Posterior cingulate gyrus (tissue), 11 donors: ENCODE measurements at regions not wholly inside any gene's neighbourhood (a gene's known extent, or its start where the extent isn't known, plus 50 kb on each side); places are given as distances from the start of the nearest gene placed in this dataset.

Experiments
- DNase-seq, 10 donors: peaks; one replicate each; pipeline versions ENCODE4 v3.0.0 to v3.0.0-alpha.2; 2020 to 2021; ENCODE audit warnings: mixed read lengths in 3 of 10
- intact Hi-C: fragments of 100-400 bp; cut with DNase I; formaldehyde crosslinking; loops from one replicate; pipeline ENCODE4 v1.15.1; 2023

DNA sequence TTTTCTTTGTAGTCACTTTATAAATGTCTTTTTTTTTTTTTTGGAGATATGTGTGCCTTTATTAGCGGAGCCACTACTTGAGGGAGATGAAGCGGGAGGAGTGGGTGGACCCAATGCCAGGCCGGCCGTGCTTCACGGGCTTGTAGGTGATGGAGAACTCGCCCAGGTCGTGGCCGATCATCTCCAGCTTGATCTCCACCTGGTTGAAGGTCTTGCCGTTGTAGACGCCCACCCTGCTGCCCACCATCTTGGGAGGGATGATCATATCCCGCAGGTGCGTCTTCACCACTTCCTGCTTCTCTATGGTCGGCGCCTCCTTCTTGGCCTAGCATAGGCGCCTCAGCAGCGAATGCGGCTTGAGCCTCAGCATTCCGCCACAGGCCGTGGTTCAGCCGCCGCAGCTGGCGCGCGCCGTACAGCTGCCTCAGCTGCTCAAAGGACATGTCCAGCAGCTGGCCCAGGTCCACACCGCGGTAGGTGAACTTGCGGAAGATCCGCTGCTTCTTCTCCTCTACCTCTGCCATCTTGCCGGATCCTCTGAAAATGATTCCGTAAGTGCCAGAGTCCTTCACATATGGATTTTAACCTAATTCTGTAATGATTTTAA is 1095.6 kb downstream of the MAT2B start:
- DNase-seq, result peak in 2 of 10 donors; percentile 44 to 62
- intact Hi-C loops, result no loop called here

GRCh38 chr5:164608507-164608906 is 1103.1 kb downstream of the MAT2B start:
- no peak for DNase-seq
- intact Hi-C loops, result no loop called here

GRCh38 chr5:164610374-164610773 is 1105.0 kb downstream of the MAT2B start:
- intact Hi-C loops, result no loop called here
- DNase-seq, result no peak

- intact Hi-C loops, result no loop called here
- DNase-seq, result no peak
These were observed 1109.3 kb downstream of the MAT2B start for GRCh38 chr5:164614707-164615106.

GRCh38 chr5:164617290-164617689 is 1111.9 kb downstream of the MAT2B start:
- no peak for DNase-seq
- intact Hi-C loops, result no loop called here

DNA sequence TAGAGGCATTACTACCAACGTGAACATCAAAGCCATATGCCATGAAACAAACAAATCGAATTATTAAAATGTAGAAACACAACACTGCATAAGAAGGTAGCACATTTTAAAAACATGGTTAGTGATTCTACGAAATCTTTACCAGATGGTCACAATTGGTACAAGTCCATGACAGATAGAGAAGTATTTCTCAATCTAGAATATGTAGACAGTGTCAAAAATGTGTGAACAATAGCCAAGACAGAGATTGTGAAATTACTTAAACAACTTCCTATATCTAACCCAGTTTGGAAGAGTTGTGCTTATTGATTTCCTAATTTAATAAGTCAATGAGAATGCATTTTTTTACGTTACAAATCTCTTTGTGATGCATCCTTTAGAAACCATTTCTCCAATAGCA is 1121.6 kb downstream of the MAT2B start:
- intact Hi-C loops, result no loop called here

GRCh38 chr5:164636456-164636855 is 1131.0 kb downstream of the MAT2B start:
- intact Hi-C loops, result no loop called here
- DNase-seq, result no peak

More for the DNA sequence above, 1121.6 kb downstream of the MAT2B start:
- no peak for DNase-seq

- intact Hi-C loops, result no loop called here
- DNase-seq, result no peak
These were observed 1132.6 kb downstream of the MAT2B start for GRCh38 chr5:164637931-164638521.

DNA sequence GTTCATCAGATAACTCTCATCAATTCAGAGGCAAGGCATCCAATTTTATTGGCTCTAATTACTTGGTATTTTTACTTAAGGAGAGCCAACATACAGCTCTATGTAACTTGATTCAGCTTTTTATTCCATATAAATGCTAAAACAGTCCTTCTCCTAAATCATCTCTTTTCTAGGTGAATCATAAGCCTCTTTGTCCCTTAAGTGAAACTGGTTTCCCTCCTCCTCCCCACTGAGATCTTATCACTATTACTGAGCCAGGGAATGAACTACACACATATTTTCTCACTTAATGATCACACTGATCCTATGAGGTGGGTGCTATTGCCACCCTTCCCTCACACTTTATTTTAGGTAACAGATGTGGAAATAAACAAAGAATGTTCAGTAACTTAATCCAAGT is 1143.8 kb downstream of the MAT2B start:
- DNase-seq, result no peak

GRCh38 chr5:164650427-164650826 is 1145.0 kb downstream of the MAT2B start:
- DNase-seq, result no peak
- intact Hi-C loops, result no loop called here

More for the DNA sequence above, 1143.8 kb downstream of the MAT2B start:
- intact Hi-C loops, result no loop called here

DNA sequence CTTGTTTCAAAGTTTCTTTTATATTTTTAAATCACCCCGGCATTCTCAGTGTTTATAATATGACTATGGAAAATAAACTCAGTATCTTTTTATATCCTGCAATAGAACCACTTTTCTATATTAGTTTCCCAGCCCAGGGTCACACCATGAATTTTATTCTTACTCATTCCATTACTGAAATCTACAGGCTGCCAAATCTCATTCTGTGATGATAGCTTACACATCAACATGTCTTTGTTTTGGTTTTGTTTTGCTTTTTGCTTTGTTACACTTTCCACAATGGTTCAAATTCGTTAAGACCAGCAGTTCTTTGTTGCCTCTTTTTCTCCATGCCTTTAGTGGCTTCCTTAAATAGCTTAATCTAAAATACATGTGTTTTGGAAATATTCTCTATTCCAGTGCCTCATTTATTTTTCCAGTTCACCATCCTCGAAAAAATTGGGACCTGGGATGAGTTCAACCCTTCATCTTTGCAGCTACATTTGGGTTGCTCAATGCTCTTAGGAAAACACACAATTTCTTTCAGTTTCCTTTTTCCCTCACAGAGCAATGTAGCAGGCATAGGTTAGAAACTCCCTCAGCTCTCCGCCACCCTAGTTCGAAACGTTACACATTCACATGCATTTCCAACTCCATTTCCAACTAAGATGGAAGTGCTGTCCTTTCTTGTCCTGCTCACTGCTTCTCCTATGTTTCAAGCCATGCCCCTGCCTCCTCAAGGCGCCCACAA is 1146.3 kb downstream of the MAT2B start:
- intact Hi-C loops, result no loop called here
- DNase-seq, result no peak

DNA sequence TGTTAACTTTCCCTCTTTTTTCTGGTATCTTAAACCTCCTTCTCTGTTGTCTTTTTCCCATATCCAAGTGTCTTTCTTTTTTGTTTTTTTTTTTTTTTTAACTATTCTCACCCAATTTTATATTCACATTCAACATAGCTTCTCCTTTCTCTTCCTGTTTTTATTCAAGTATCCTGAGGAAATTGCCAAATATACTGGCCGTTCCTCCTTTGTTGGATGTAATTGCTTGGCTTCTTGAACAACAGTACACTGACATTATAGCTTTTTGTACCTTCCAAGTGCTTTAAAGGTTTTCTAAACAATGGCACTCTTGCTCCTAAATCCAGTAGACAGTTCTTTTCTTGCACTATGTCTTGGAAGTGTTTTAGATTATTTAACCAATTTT is 1146.8 kb downstream of the MAT2B start:
- intact Hi-C loops, result no loop called here
- DNase-seq, result no peak

DNA sequence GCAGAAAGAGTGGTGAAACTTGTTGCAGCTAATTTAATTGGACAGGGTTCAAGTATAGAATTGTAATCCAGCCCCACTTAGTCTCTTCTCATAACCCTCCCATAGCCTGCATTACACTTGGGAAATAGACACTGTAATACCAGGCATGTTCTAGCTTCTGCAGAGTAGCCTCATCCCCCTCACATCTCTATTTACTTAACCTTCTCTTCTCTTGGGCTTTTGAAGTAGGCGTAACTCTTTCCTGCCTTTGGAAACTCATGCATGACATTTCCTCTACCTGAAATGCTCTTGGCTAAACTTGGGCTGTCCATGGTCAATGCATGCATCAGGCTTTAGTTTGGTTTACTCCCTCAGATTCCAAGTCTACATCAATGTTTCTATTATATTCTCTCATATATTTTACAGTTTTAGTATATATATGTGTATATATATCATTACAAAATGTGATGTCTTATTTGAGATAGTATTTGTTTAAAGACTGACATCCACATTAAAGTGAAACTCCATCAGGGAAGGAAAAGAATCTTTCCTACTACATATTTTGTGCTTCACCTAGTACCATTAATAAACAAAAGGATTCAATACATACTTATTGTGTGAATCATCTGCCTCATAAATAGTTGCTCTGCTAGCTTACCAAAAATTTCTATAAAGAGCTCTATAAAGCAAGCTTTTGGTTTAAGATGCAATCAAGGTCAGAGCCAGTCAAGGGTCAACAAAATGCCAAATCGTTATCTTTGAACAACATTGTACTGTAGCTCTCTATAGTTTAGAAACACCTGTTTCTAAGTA is 1158.0 kb downstream of the MAT2B start:
- no peak for DNase-seq
- intact Hi-C loops, result no loop called here

- intact Hi-C loops, result no loop called here
- DNase-seq, result no peak
These were observed 1166.2 kb downstream of the MAT2B start for GRCh38 chr5:164671640-164672039.

DNA sequence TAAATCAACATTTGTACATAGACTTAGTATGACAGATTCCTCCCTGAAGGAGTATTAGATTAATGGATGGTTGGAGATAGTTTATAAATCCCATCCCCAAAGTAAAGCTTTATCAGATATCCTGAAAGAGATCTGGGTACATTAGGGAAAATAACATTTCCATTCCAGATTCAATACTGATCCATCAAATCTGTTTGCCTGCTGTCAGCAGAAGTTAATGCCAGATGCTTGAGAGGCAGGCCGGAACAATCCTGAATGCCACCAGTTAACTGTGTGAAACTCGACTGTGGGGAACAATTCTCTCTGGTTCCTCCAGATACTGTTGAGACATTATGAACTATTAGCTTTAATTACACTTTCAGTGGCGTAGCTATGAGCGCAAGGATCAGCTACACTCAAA is 1166.8 kb downstream of the MAT2B start:
- intact Hi-C loops, result no loop called here
- DNase-seq, result no peak

GRCh38 chr5:164672931-164673694 is 1167.7 kb downstream of the MAT2B start:
- no peak for DNase-seq
- intact Hi-C loops, result no loop called here

DNA sequence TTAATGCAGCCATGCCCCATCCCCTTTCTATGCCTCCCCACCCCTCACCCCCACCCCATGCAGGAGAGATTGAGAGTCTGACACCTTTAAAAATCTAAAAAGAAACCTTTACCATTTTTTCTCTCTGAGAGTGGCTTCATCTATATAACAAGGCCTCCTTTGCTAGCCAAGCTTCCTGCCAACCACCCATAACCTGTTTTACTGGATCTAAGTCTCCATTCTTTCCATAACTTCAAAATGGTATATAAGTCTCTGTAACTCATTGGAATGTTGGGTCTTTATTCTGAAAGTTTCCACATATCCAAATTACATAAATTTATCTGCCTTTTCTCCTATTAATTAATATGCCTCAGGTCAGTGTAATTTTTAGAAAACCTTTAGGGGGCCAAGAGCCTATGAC is 1174.0 kb downstream of the MAT2B start:
- no peak for DNase-seq
- intact Hi-C loops, result no loop called here

GRCh38 chr5:164680216-164680615 is 1174.8 kb downstream of the MAT2B start:
- intact Hi-C loops, result no loop called here
- DNase-seq, result no peak

DNA sequence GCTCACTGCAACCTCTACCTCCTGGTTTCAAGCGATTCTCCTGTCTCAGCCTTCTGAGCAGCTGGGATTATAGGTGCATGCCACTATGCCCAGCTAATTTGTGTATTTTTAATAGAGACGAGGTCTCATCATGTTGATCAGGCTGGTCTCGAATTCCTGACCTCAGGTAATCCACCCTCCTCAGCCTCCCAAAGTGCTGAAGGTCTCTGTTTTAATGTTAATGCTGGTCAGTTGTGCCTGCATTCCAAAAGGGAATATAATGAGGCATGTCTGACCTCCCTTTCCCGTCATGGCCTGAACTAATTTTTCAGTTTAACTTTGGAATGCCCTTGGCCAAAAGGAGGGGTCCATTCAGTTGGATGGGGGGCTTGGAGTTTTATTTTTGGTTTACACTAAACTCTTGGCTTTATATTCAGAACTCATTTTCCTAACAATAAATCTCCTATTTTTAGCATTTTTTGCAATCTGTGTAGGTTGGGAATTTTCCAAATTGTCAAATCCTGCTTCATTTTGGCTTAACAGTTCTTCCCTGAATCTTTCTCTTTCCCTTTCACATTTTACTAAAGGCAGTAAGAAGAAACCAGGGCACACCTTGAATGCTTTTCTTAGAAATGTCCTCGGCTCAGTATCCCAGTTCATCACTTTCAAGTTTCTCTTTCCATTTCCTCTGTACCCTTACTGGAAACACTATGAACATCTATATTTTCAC is 1175.5 kb downstream of the MAT2B start:
- no peak for DNase-seq
- intact Hi-C loops, result no loop called here

- intact Hi-C loops, result no loop called here
These were observed 1182.0 kb downstream of the MAT2B start for GRCh38 chr5:164687391-164687790.

More at GRCh38 chr5:164687391-164687790, 1182.0 kb downstream of the MAT2B start:
- no peak for DNase-seq
